AG04450 (cell line): ENCODE measurements at regions not wholly inside any gene's neighbourhood (a gene's known extent, or its start where the extent isn't known, plus 50 kb on each side); places are given as distances from the start of the nearest gene placed in this dataset.
A peak's percentile ranks its signal among the peaks of the same experiment; 100 is the strongest.

Experiments used
- CTCF ChIA-PET: fragments of 300-600, 350-600 bp; formaldehyde crosslinking; extraction: SDS; loops from one replicate; lab custom pipeline; 2022; ENCODE audit warnings: antibody characterized with exemption, inconsistent platforms; lab: Charles Lee
- POLR2A ChIA-PET: fragments of 350-600 bp; formaldehyde crosslinking; extraction: SDS; loops from one replicate; lab custom pipeline; 2021; ENCODE audit warnings: antibody characterized with exemption, inconsistent platforms; lab: Yijun Ruan, JAX
- DNase-seq: peaks from one replicate; pipeline ENCODE4 v3.0.0-alpha.2; 2011; ENCODE audit warnings: low read depth, low spot score
- H3K27ac ChIP-seq: one replicate; pipeline ENCODE4 v1.5.1; 2012; ENCODE audit warnings: low read depth, low read length, control low read depth
- H3K27me3 ChIP-seq: one replicate; pipeline ENCODE4 v1.6.0; 2012; ENCODE audit warnings: low read length; ENCODE audit not compliant: control insufficient read depth, insufficient read depth
- H3K4me3 ChIP-seq: 2 replicates; pipeline ENCODE4 v1.5.1; 2011; ENCODE audit warnings: mild to moderate bottlenecking, low read depth, low read length, control low read depth
- H3K9me3 ChIP-seq: 2 replicates; pipeline ENCODE4 v1.5.1; 2012; ENCODE audit warnings: low read length; ENCODE audit not compliant: control insufficient read depth, insufficient read depth
- CTCF ChIP-seq: IDR thresholded peaks from 2 replicates; pipeline ENCODE4 v1.5.1; 2011; ENCODE audit warnings: low read depth, low read length, control low read depth, inconsistent platforms

- H3K27me3 ChIP-seq: no peaks in the 10 kb centered on the region
- POLR2A ChIA-PET: no interaction called here
- TF ChIP-seq CTCF: peak; percentile 76
- no peak overlapping the region for H3K4me3 ChIP-seq
- DNase-seq: peak; percentile 16
- H3K27ac ChIP-seq: no peak overlapping the region
- CTCF ChIA-PET: interaction anchor here (0.6 to 3.7 kb wide), 5 partner anchors 318 to 678 kb away, joined by 3 to 25 read pairs (median 3); no protein-coding TSS in a partner anchor
- H3K9me3 ChIP-seq: peaks cover 4% of the 10 kb centered on the region; the same call in 1 of the 2 replicates
Measured at GRCh38 chr2:237026981-237027711, 58.5 kb upstream of the COPS8 start.

- H3K27me3 ChIP-seq: no peaks in the 10 kb centered on the region
- H3K4me3 ChIP-seq: no peak overlapping the region
- CTCF ChIA-PET: interaction anchor here (0.8 to 3.7 kb wide), 4 partner anchors 319 to 679 kb away, joined by 3 to 25 read pairs (median 4); no protein-coding TSS in a partner anchor
- no peak overlapping the region for H3K27ac ChIP-seq
- TF ChIP-seq CTCF: no peak
- peaks cover 4% of the 10 kb centered on the region; the same call in 1 of the 2 replicates for H3K9me3 ChIP-seq
- POLR2A ChIA-PET: no interaction called here
- no peak for DNase-seq
Measured at GRCh38 chr2:237027712-237028029, 58.0 kb upstream of the COPS8 start.

GRCh38 chr2:237030382-237030781 lies 55.3 kb upstream of the COPS8 start:
- H3K4me3 ChIP-seq: no peak overlapping the region
- no peaks in the 10 kb centered on the region for H3K9me3 ChIP-seq
- TF ChIP-seq CTCF: no peak
- ChIA-PET POLR2A (no interaction called here), CTCF (interaction anchor here (1.0 kb wide), 1 partner anchor 518 kb away, joined by 3 read pairs; no protein-coding TSS in a partner anchor)
- no peak for DNase-seq
- H3K27ac ChIP-seq: no peak overlapping the region
- H3K27me3 ChIP-seq: peaks cover 4% of the 10 kb centered on the region

- POLR2A ChIA-PET: no interaction called here
- Histone ChIP-seq H3K27ac (no peak overlapping the region), H3K4me3 (no peak overlapping the region), H3K9me3 (no peaks in the 10 kb centered on the region), H3K27me3 (peaks cover 6% of the 10 kb centered on the region)
- CTCF ChIA-PET: no interaction called here
- no peak for DNase-seq
- no peak for TF ChIP-seq CTCF
Measured at GRCh38 chr2:237033536-237034060, 52.1 kb upstream of the COPS8 start.
